Sigmoid colon (tissue), 6 donors: ENCODE measurements at regions not wholly inside any gene's neighbourhood (a gene's known extent, or its start where the extent isn't known, plus 50 kb on each side); places are given as distances from the start of the nearest gene placed in this dataset.

Experiments
- DNase-seq: peaks from one replicate; pipeline ENCODE4 v3.0.0-alpha.2; 2019
- H3K27ac ChIP-seq, 4 donors: fragments of 200-600 bp; sonication (generic); one replicate each; pipeline ENCODE4 v1.5.1; 2016 to 2019; ENCODE audit warnings: mild to moderate bottlenecking in 1 of 4
- H3K27me3 ChIP-seq, 3 donors: fragments of 200-600 bp; sonication (generic); one replicate each; pipeline ENCODE4 v1.5.1; 2019; ENCODE audit warnings: mild to moderate bottlenecking in 1 of 3
- H3K36me3 ChIP-seq, 4 donors: fragments of 200-600 bp; sonication (generic); one replicate each; pipeline ENCODE4 v1.5.1; 2016 to 2019
- H3K4me1 ChIP-seq, 4 donors: fragments of 200-600 bp; sonication (generic); one replicate each; pipeline ENCODE4 v1.5.1; 2017 to 2019
- H3K4me3 ChIP-seq, 4 donors: fragments of 200-600 bp; sonication (generic); one replicate each; pipeline ENCODE4 v1.5.1; 2017 to 2019; ENCODE audit warnings: mild to moderate bottlenecking in 2 of 4, moderate library complexity in 1 of 4
- H3K9me3 ChIP-seq, 4 donors: fragments of 200-600 bp in 3 of 4; sonication (generic) in 3 of 4; one replicate each; pipeline versions ENCODE4 v1.5.1 to v1.6.1; 2013 to 2019
- CTCF ChIP-seq, 4 experiments: fragments of 450-650 bp in 3 of 4; fragments of 200-600 bp in 1 of 4; IDR thresholded peaks; one replicate each; pipeline ENCODE4 v1.5.1; 2016 to 2019; ENCODE audit warnings: antibody characterized with exemption in 4 of 4, mild to moderate bottlenecking in 3 of 4, moderate library complexity in 2 of 4
- EP300 ChIP-seq, 4 donors: sonication (generic); formaldehyde crosslinking; IDR thresholded peaks; one replicate each; pipeline ENCODE4 v1.6.1; 2017; ENCODE audit warnings: antibody characterized with exemption in 4 of 4
- POLR2A ChIP-seq, 2 donors: fragments of 450-650 bp; IDR thresholded peaks; one replicate each; pipeline ENCODE4 v1.6.1; 2016; ENCODE audit warnings: antibody characterized with exemption in 2 of 2, mild to moderate bottlenecking in 2 of 2, moderate library complexity in 2 of 2
- POLR2AphosphoS5 ChIP-seq, 4 donors: sonication (generic); formaldehyde crosslinking; IDR thresholded peaks; one replicate each; pipeline ENCODE4 v1.6.1; 2017; ENCODE audit warnings: antibody characterized with exemption in 4 of 4
- WGBS, 2 donors: extraction: QIAGEN DNeasy Blood & Tissue Kit; methylation state at CpG; one replicate each; pipeline ENCODE4 v1.1.7; 2013; 5-methylcytosine and 5-hydroxymethylcytosine counted together
- intact Hi-C: fragments of 100-400 bp; cut with DNase I; formaldehyde crosslinking; loops from one replicate; pipeline ENCODE4 v1.15.1; 2023
- donor health status: healthy with polysubstance abuse.
- donor health status: healthy.

- peak; percentile 87 for DNase-seq
- no peak for TF ChIP-seq EP300 (IDR thresholded peaks at IDR 0.05)
- TF ChIP-seq CTCF (IDR thresholded peaks at IDR 0.05), result no peak
- no peak for TF ChIP-seq POLR2A (IDR thresholded peaks at IDR 0.05)
- TF ChIP-seq POLR2AphosphoS5 (IDR thresholded peaks at IDR 0.05), result peak in 3 of 4 donors; percentile 36 to 60 (median 42)
- intact Hi-C loops, result loop anchor here (2.0 kb wide), 1 partner anchor 19 kb away; no protein-coding TSS in a partner anchor
- H3K36me3 ChIP-seq, result no peaks in the 10 kb centered on the region
- peaks cover 0 to 95% (median 79%) of the 10 kb centered on the region in 4 donors for H3K4me1 ChIP-seq
- no peaks in the 10 kb centered on the region for H3K27me3 ChIP-seq
- H3K9me3 ChIP-seq, result no peaks in the 10 kb centered on the region
- peak overlapping the region; percentile 85 to 92 (median 91) for H3K27ac ChIP-seq
- WGBS, 2 donors, result 26 to 64% methylated on average over 12 of the region's 12 CpGs
- no peak overlapping the region for H3K4me3 ChIP-seq
Observed at GRCh38 chr17:77471984-77472461, 331.3 kb downstream of the SEC14L1 start.

- 54 to 78% methylated on average over 10 of the region's 10 CpGs for WGBS, 2 donors
- TF ChIP-seq POLR2A (IDR thresholded peaks at IDR 0.05) (no peak), POLR2AphosphoS5 (IDR thresholded peaks at IDR 0.05) (peak in 3 of 4 donors; percentile 14 to 28 (median 20)), EP300 (IDR thresholded peaks at IDR 0.05) (no peak)
- Histone ChIP-seq H3K4me3 (no peak overlapping the region), H3K36me3 (no peaks in the 10 kb centered on the region), H3K9me3 (no peaks in the 10 kb centered on the region), H3K4me1 (peaks cover 0 to 96% (median 80%) of the 10 kb centered on the region in 4 donors), H3K27me3 (no peaks in the 10 kb centered on the region), H3K27ac (peak overlapping the region; percentile 85 to 92 (median 91))
- intact Hi-C loops, result no loop called here
- DNase-seq, result no peak
Observed at GRCh38 chr17:77472468-77473310, 331.9 kb downstream of the SEC14L1 start.

GRCh38 chr17:77473615-77474226 is 333.0 kb downstream of the SEC14L1 start:
- no peak for DNase-seq
- H3K36me3 ChIP-seq, result no peaks in the 10 kb centered on the region
- H3K9me3 ChIP-seq, result no peaks in the 10 kb centered on the region
- peak overlapping the region; percentile 85 to 92 (median 91) for H3K27ac ChIP-seq
- intact Hi-C loops, result no loop called here
- H3K4me1 ChIP-seq, result peaks cover 0 to 97% (median 89%) of the 10 kb centered on the region in 4 donors
- no peak overlapping the region for H3K4me3 ChIP-seq
- H3K27me3 ChIP-seq, result no peaks in the 10 kb centered on the region
- WGBS, 2 donors, result 66 to 73% methylated on average over 6 of the region's 6 CpGs
- TF ChIP-seq POLR2A (IDR thresholded peaks at IDR 0.05) (no peak), EP300 (IDR thresholded peaks at IDR 0.05) (no peak), POLR2AphosphoS5 (IDR thresholded peaks at IDR 0.05) (no peak), CTCF (IDR thresholded peaks at IDR 0.05) (no peak)

GRCh38 chr17:77474292-77474988 is 333.7 kb downstream of the SEC14L1 start:
- intact Hi-C loops, result no loop called here
- Histone ChIP-seq H3K27me3 (no peaks in the 10 kb centered on the region), H3K27ac (peak overlapping the region; percentile 85 to 92 (median 91)), H3K4me3 (no peak overlapping the region), H3K9me3 (no peaks in the 10 kb centered on the region), H3K4me1 (peaks cover 3 to 100% (median 94%) of the 10 kb centered on the region in 4 donors), H3K36me3 (no peaks in the 10 kb centered on the region)
- DNase-seq, result peak; percentile 89
- WGBS, 2 donors, result 86 to 92% methylated on average over 12 of the region's 12 CpGs
- TF ChIP-seq POLR2A (IDR thresholded peaks at IDR 0.05), result no peak
- TF ChIP-seq EP300 (IDR thresholded peaks at IDR 0.05), result no peak
- peak in 2 of 4 donors; percentile 43 to 67 for TF ChIP-seq POLR2AphosphoS5 (IDR thresholded peaks at IDR 0.05)
